IPS-18a (cell line): ENCODE measurements at regions not wholly inside any gene's neighbourhood (a gene's known extent, or its start where the extent isn't known, plus 50 kb on each side); places are given as distances from the start of the nearest gene placed in this dataset.

Source experiments
- H3K27ac ChIP-seq: one replicate; pipeline ENCODE4 v1.5.1; 2013; ENCODE audit warnings: low read length
- H3K27me3 ChIP-seq: one replicate; pipeline ENCODE4 v1.6.1; 2013; ENCODE audit warnings: mild to moderate bottlenecking, low read length; ENCODE audit not compliant: control insufficient read depth, insufficient read depth
- H3K36me3 ChIP-seq: one replicate; pipeline ENCODE4 v1.6.1; 2013; ENCODE audit warnings: low read depth, low read length; ENCODE audit not compliant: control insufficient read depth
- H3K4me1 ChIP-seq: one replicate; pipeline ENCODE4 v1.6.1; 2013; ENCODE audit warnings: low read depth, low read length; ENCODE audit not compliant: control insufficient read depth
- H3K4me3 ChIP-seq: one replicate; pipeline ENCODE4 v1.5.1; 2013; ENCODE audit warnings: low read length
- H3K9ac ChIP-seq: one replicate; pipeline ENCODE4 v1.6.1; 2013; ENCODE audit warnings: mild to moderate bottlenecking, low read length, moderate library complexity
- H3K9me3 ChIP-seq: one replicate; pipeline ENCODE4 v1.6.1; 2013; ENCODE audit warnings: low read depth, low read length; ENCODE audit not compliant: control insufficient read depth

DNA sequence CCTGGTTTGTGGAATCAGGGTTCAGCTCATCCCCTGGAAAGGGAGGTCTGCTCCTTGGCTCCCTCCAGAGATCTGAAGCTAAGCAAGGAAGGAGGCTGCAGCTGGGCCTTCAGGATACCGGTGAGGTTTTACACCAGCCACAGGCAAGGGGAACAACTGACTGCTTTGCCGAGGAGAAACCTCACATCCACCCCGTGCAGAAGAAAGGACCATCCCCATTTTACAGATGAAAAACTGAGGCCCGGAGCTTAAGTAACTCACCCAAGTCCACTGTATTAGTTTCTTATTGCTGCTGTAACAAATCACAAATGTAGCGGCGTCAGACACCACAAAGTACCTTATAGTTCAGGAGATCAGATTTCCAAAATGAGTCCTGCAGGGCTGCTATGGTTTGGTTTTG, 173.7 kb downstream of the MN1 start:
- peaks cover 11% of the 10 kb centered on the region for H3K4me1 ChIP-seq
- no peaks in the 10 kb centered on the region for H3K36me3 ChIP-seq
- H3K27ac ChIP-seq = no peak overlapping the region
- no peaks in the 10 kb centered on the region for H3K27me3 ChIP-seq
- H3K9ac ChIP-seq = no peak overlapping the region
- H3K9me3 ChIP-seq = no peaks in the 10 kb centered on the region
- H3K4me3 ChIP-seq = no peak overlapping the region

DNA sequence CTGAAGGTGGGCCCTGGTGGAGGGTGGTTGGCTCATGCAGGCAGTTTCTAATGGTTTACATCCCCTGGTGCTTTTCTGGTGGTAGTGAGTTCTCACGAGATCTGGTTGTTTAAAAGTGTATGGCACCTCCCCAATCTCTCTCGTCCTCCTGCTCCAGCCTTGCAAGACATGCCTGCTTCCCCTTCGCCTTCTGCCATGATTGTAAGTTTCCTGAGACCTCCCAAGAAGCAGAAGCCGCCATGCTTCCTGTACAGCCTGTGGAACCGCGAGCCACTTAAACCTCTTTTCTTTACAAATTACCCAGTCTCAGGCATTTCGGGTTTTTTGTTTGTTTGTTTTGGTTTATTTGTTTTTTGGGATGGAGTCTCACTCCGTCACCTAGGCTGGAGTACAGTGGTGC, 173.2 kb downstream of the MN1 start:
- H3K36me3 ChIP-seq = no peaks in the 10 kb centered on the region
- H3K27ac ChIP-seq = no peak overlapping the region
- H3K9me3 ChIP-seq = no peaks in the 10 kb centered on the region
- no peaks in the 10 kb centered on the region for H3K27me3 ChIP-seq
- H3K4me3 ChIP-seq = no peak overlapping the region
- no peak overlapping the region for H3K9ac ChIP-seq
- peaks cover 11% of the 10 kb centered on the region for H3K4me1 ChIP-seq

DNA sequence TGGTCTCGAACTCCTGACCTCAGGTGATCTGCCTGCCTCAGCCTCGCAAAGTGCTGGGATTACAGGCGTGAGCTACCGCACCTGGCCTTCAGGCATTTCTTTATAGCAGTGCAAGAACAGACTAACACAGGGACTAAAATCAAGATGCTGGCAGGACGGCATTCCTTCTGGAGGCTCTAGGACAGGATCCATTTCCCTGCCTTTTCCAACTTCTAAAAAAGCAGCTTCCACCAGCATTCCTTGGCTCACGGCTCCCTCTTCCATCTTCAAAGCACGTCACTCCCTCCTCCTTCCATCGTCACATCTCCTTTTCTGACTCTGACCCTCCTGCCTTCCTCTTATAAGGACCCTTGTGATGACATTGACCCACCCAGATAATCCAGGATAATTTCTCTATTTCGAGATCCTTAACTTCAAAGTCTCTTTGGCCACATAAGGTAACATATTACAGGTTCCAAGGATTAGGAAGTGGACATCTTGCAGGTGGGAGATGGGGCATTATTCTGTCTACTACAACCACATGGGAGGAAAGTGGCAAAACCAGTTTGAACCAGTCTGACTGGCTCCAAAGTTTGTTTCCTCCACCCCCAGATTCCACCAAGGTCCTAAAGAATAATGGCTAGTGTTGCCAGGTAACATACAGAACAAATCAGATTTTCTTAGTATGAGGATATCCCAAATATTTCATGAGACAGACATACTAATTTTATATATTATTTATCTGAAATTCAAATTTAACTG, 172.5 kb downstream of the MN1 start:
- Histone ChIP-seq H3K9ac (no peak overlapping the region), H3K4me3 (no peak overlapping the region), H3K4me1 (peaks cover 11% of the 10 kb centered on the region), H3K27me3 (no peaks in the 10 kb centered on the region), H3K9me3 (no peaks in the 10 kb centered on the region), H3K36me3 (no peaks in the 10 kb centered on the region), H3K27ac (no peak overlapping the region)

DNA sequence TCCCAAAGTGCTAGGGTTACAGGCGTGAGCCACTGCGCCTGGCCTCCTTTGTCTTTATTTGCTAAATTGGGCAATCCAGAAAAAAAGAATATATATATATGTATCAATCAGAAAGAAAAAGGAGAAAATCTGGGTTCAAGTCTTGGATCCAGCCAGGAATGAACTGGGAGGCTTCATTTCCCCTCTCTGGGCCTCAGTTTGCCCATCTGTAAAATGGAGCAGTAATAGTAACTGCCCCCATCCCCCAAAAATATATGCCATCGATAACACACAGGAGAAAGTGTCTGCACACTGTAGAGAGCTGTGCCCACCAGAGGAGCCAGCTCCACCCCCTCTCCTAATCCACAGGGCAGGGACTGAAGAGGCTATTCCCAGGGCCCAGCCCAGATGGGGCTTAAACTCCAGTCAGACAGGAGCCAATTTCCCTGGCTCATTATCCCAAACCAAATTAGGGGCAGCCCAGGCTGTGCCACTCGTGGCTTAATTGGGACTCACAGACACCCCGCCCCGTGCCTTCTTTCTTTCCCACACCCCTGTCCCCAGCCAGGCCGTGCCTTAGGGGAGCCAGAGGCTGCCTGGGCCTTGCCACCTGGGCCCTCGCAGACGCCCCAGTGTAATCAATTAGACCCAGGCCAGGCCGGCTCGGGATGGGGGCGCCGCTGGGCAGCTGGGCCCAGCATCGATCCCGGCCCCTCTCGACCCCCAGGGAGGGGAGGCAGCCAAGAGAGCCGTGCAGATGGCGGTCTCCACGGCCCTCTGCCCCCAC, 171.5 kb downstream of the MN1 start:
- H3K9ac ChIP-seq = peak overlapping the region; percentile 14
- peaks cover 11% of the 10 kb centered on the region for H3K4me1 ChIP-seq
- no peak overlapping the region for H3K27ac ChIP-seq
- no peaks in the 10 kb centered on the region for H3K9me3 ChIP-seq
- no peaks in the 10 kb centered on the region for H3K27me3 ChIP-seq
- H3K36me3 ChIP-seq = no peaks in the 10 kb centered on the region
- peak overlapping the region; percentile 5 for H3K4me3 ChIP-seq

DNA sequence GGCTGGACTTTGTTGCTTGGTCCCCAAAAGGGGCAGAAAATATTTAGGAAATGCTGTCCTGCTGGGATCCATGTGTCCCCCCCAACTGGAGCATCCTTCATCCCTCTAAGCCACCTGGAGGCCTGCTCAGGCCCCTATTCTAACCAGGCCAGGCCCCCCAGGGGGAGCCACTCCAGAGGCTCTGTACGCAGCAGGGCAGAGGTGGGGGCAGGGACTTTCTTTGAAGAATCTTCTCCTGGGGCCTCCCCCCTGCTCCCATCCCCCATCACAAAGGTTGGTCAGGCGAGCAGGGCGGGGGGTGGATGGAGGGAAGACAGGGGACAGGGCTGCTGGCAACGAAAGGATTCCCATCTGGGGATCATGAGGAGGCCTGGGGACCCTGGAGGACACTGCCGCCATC, 170.8 kb downstream of the MN1 start:
- peaks cover 11% of the 10 kb centered on the region for H3K4me1 ChIP-seq
- H3K27ac ChIP-seq = no peak overlapping the region
- no peaks in the 10 kb centered on the region for H3K9me3 ChIP-seq
- peak overlapping the region; percentile 14 for H3K9ac ChIP-seq
- H3K27me3 ChIP-seq = no peaks in the 10 kb centered on the region
- peak overlapping the region; percentile 5 for H3K4me3 ChIP-seq
- H3K36me3 ChIP-seq = no peaks in the 10 kb centered on the region

DNA sequence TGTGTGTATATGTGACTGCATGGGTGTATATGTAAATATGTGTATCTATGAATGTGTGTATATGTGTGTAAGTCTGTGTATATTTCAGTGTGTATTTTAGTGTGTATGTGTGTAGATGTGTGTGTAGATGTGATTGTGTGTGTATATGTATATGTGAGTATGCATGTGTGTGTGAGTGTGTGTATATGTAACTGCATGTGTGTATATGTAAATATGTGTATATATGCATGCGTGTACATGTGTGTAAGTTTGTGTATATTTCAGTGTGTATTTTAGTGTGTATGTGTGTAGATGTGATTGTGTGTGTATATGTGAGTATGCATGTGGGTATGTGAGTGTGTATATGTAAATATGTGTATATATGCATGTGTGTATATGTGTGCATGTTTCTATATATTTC, 169.9 kb downstream of the MN1 start:
- Histone ChIP-seq H3K9me3 (no peaks in the 10 kb centered on the region), H3K36me3 (no peaks in the 10 kb centered on the region), H3K4me1 (peaks cover 11% of the 10 kb centered on the region), H3K4me3 (no peak overlapping the region), H3K27me3 (no peaks in the 10 kb centered on the region), H3K9ac (no peak overlapping the region), H3K27ac (no peak overlapping the region)

DNA sequence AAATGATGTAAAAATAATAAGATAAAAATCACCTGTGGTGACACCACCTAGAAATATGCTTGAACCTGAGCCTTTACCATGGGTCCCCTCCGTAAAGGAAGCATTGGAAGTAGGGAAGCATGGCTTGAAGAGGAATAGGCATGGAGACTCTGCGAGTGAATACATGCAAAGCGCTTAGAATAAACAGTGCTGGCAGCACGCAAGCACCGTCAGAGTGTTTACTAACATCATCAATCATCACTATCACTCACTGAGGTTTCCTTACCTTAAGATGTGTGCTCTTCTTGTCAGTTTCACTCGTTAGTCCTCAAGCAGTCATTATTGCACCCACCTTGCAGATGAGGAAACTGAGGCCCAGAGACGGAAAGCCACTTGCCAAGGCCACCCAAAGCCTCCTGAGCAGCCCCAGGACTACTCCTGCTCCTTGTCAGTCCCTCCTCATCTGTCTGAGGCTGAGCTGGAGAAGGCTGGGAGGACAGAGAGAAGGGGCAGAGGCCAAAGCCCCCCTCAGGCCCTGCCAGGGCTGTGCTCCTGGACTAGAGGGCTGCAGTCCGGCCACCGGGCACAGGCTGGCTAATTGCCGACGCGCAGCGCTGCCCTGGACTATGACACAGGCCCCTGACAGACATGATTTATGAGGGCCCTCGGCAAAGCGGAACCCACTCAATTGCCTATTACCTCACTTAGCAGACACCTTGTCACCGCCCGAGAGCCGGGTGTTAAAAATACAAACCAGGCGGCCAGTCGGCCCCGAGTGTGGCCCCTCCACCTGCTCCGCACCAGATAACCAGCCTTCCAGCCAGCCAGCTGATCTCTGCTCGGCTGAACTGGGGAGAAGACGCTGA, 168.9 kb downstream of the MN1 start:
- Histone ChIP-seq H3K36me3 (no peaks in the 10 kb centered on the region), H3K4me3 (no peak overlapping the region), H3K9me3 (no peaks in the 10 kb centered on the region), H3K27me3 (no peaks in the 10 kb centered on the region), H3K27ac (no peak overlapping the region), H3K9ac (no peak overlapping the region), H3K4me1 (peaks cover 15% of the 10 kb centered on the region)

DNA sequence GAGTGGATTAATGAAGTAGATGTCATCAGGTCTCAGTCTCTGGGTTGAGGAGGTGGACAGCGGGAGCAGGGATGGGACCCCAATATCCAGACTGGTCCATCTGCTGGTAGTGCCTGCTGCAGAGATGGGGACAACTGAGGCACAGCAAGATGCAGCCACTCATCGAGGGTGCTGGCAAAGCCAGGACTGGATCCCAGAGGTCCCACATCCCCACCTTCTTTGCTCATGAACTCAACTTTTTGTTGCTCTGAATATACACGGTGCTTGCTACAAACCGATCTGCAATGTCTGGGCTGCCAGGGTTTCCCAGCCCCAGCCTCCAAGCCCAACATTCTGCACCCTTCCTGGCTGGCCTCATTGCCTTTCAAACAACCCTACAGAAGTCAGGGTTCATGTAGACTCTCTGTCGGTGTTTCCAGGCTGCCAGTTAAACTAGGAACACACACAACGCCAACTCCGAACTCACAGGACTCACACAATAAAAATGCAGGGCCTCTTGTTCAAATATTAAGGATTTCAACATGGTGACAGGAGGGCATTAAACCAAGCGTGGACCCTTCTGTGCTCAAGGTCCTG, 168.2 kb downstream of the MN1 start:
- Histone ChIP-seq H3K27me3 (no peaks in the 10 kb centered on the region), H3K9me3 (no peaks in the 10 kb centered on the region), H3K36me3 (no peaks in the 10 kb centered on the region), H3K4me1 (peaks cover 19% of the 10 kb centered on the region), H3K9ac (no peak overlapping the region), H3K4me3 (no peak overlapping the region), H3K27ac (no peak overlapping the region)

DNA sequence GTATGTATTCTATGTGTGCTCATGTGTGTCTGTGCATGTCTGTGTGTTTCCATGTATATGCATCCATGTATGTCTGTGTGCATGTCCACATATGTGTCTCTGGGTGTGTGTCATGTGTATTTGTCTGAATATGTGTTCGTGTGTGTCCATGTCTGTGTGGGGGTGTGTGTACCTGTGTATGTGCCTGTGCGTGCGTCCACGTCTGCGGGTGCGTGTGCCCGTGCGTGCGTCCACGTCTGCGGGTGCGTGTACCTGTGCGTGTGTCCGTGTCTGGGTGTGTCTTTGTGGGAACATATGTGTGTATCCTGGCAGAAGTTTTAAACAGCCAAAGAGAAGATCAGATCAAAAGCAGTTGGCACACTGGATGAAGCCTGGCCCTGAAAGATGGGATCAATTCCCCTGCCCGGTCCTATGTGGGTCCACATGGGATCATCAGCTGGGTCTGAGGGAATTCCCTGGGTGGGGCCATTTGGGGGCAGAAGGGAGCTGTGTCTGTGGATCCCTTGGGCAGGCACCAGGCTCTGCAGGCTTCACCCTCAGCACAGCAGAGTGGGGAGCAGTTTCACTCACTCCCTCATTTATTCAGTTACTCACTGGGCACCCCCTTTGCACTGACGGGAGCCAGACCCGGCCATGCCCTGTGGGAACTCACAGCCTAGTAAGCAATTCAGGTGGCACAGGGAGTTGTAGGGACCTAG, 167.4 kb downstream of the MN1 start:
- H3K27ac ChIP-seq = no peak overlapping the region

DNA sequence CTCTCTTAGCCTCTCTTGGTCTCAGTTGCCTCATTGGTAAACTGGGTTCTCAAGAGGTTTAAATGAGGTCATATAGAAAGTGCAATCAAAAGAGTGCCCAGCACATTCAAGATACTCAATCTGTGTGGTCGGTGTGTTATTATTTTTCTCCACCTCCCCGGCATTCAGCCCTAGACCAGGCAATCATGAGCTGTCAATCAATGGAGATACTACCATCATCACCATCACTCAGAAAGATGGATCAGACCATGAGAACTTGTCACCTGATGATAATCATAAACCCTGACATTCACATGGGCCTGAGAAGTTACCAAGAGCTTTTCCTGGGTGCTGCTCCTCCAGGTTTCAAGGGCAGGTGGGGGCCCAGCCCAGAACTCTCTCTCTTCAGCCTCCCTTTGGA, 166.1 kb downstream of the MN1 start:
- Histone ChIP-seq H3K4me1 (peaks cover 29% of the 10 kb centered on the region), H3K9ac (no peak overlapping the region), H3K9me3 (no peaks in the 10 kb centered on the region), H3K4me3 (no peak overlapping the region), H3K27me3 (no peaks in the 10 kb centered on the region), H3K27ac (no peak overlapping the region), H3K36me3 (no peaks in the 10 kb centered on the region)

More for the DNA sequence above, 167.4 kb downstream of the MN1 start:
- no peaks in the 10 kb centered on the region for H3K9me3 ChIP-seq
- no peak overlapping the region for H3K4me3 ChIP-seq
- H3K4me1 ChIP-seq = peaks cover 27% of the 10 kb centered on the region
- H3K36me3 ChIP-seq = no peaks in the 10 kb centered on the region
- no peak overlapping the region for H3K9ac ChIP-seq
- H3K27me3 ChIP-seq = no peaks in the 10 kb centered on the region

DNA sequence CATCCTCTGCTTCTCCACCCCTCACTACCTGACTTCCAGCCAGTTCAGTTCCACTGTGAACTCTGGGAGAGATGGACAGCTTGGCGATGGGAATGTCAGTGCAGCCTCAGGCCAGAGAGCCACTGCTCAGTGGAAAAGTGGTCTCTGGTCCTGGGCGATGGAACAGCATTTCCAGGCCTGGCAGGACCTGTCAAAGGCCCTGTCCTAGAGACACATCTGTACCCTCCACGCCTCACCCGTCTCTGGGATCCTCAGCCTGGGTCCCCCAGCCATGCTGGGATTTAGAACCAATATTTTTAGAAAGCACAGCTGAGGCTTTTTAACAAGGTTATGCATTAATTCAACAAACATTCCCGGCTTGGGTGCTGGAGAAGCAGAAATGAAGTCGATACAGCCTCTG, 165.7 kb downstream of the MN1 start:
- Histone ChIP-seq H3K27ac (no peak overlapping the region), H3K36me3 (no peaks in the 10 kb centered on the region), H3K4me1 (peaks cover 25% of the 10 kb centered on the region), H3K9me3 (no peaks in the 10 kb centered on the region), H3K27me3 (no peaks in the 10 kb centered on the region), H3K4me3 (no peak overlapping the region), H3K9ac (no peak overlapping the region)
